ENCODE measurements at regions not wholly inside any gene's neighbourhood (a gene's known extent, or its start where the extent isn't known, plus 50 kb on each side); places are given as distances from the start of the nearest gene placed in this dataset.

DNA sequence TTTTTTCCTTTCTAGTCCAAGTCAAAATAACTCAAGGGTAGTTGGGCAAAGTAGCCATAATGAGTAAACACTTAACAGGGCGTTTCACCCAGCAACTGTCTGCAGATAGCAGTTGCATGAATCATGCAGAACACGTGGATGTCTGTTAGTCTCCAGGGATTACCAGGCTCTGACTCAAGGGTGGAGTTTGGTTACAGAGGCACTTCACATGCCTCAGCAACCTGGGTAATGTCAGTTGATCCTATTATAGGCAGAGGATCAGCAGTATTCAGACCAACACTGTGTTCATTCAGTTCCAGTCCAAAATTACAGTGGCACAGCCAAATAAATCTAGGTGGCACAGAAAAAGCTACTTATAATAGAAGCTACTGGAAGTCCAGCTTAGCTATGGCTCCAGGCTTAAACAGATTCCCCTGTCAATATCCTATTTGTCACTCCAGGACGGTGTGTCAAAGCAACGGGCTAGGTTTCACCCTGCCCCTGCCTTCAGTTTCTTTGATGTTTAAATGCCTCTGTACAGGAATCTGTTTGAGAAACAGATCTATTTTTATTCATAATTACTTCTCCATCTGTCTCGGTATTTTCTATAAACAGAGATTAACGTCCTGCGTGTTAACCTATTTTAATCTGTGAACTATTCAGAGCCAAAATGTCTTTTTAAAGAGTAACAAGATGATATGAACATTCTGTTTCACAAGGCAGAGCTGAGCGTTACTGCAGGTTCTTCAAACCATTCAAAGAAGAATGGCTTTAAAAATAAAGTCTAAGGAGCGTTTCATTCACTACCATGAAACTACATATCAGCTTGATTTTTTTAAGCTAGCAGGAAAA is 162.6 kb upstream of the AKR1E2 start:
- Histone ChIP-seq H3K36me3 (ENCODE audit: low read depth, missing control alignments) (no peaks in the 10 kb centered on the region), H3K27me3 (no peaks in the 10 kb centered on the region), H3K4me3 (no peak overlapping the region), H3K4me1 (peaks cover 8% of the 10 kb centered on the region), H3K9me3 (no peaks in the 10 kb centered on the region), H3K27ac (peak overlapping the region; percentile 7 to 86)
- intact Hi-C loops (cut with DNase I; ENCODE audit: low total_unique reads): no loop called here
- TF ChIP-seq POLR2A (IDR thresholded peaks at IDR 0.05): no peak
- TF ChIP-seq, protein P1, sequence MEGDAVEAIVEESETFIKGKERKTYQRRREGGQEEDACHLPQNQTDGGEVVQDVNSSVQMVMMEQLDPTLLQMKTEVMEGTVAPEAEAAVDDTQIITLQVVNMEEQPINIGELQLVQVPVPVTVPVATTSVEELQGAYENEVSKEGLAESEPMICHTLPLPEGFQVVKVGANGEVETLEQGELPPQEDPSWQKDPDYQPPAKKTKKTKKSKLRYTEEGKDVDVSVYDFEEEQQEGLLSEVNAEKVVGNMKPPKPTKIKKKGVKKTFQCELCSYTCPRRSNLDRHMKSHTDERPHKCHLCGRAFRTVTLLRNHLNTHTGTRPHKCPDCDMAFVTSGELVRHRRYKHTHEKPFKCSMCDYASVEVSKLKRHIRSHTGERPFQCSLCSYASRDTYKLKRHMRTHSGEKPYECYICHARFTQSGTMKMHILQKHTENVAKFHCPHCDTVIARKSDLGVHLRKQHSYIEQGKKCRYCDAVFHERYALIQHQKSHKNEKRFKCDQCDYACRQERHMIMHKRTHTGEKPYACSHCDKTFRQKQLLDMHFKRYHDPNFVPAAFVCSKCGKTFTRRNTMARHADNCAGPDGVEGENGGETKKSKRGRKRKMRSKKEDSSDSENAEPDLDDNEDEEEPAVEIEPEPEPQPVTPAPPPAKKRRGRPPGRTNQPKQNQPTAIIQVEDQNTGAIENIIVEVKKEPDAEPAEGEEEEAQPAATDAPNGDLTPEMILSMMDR (IDR thresholded peaks at IDR 0.05): no peak
- peak; percentile 59 for DNase-seq
- WGBS, 2 donors: 34 to 36% methylated on average over 9 of the region's 9 CpGs

DNA sequence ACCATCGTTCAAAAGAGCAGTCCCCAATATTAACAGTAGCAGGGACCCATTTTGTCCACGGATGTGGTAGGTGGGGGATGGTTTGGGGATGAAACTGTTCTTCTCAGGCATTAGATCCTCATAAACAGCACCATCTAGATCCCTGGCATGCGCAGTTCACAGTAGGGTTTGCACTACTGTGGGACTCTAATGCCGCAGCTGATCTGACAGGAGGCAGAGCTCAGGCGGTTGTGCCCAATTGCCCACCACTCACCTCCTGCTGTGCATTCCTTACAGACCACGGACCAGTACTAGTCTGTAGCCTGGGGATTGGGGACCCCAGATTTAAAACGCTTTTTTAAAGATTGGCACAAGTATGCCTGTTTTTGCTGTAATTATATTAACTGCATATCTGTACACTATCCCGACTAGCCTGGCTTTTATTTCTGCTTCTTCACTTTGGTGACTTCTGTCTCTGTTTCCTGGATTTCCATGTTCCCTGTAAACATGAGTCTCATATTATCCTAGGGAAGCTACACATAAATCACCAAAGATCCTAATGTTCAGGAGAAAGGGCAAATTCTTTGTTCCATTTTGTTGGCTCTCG is 163.3 kb upstream of the AKR1E2 start:
- peak overlapping the region in 1 of 2 donors; percentile 86 for H3K27ac ChIP-seq

DNA sequence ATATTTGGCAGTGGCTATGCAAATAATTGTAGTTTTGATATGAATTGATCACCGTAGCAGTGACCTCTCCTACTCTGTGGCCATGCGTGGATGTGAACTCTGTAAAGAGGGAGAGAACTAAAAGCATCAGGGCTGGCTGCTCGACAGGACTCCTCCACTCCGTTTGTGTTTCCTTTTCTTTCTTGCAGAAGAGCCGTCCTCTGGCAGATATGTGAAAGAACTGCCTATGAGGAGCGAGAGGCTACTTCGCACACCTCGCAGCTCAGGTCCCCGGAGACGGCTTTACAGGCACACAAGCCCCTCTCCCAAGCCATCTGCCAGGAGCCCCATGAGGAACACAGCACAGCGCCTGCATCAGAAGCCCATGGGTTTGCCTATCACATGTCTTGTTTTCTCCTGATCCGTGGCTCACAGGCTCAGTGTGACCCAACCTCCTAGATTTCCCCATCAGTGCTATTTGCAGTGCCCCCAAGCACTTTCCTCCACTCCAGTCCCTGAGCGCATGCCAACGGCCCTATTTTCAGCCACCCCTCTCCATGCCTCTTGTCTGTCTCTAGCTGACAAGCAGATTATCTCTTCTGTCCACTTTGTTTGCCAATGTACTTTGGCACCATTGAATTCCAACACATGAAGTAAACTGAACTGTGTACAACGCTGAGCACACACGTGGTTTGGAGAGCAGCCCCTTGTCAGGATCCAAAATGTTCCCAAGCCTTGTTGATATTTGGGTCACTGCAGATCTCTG is 164.3 kb upstream of the AKR1E2 start:
- H3K9me3 ChIP-seq: no peaks in the 10 kb centered on the region
- intact Hi-C loops (cut with DNase I; ENCODE audit: low total_unique reads): no loop called here
- H3K27me3 ChIP-seq: no peaks in the 10 kb centered on the region
- H3K4me1 ChIP-seq: peaks cover 8% of the 10 kb centered on the region
- H3K4me3 ChIP-seq: no peak overlapping the region
- TF ChIP-seq, protein P1 (IDR thresholded peaks at IDR 0.05): no peak
- no peak for TF ChIP-seq POLR2A (IDR thresholded peaks at IDR 0.05)
- peak overlapping the region in 1 of 2 donors; percentile 86 for H3K27ac ChIP-seq
- 52 to 54% methylated on average over 16 of the region's 16 CpGs for WGBS, 2 donors
- peak; percentile 51 for DNase-seq
- H3K36me3 ChIP-seq (ENCODE audit: low read depth, missing control alignments): no peaks in the 10 kb centered on the region

More for the DNA sequence above, 163.3 kb upstream of the AKR1E2 start:
- no peaks in the 10 kb centered on the region for H3K36me3 ChIP-seq (ENCODE audit: low read depth, missing control alignments)
- 56 to 58% methylated on average over 9 of the region's 9 CpGs for WGBS, 2 donors
- H3K4me1 ChIP-seq: peaks cover 8% of the 10 kb centered on the region
- H3K9me3 ChIP-seq: no peaks in the 10 kb centered on the region
- H3K27me3 ChIP-seq: no peaks in the 10 kb centered on the region
- intact Hi-C loops (cut with DNase I; ENCODE audit: low total_unique reads): no loop called here
- DNase-seq: no peak
- H3K4me3 ChIP-seq: no peak overlapping the region
- TF ChIP-seq, protein P1 (IDR thresholded peaks at IDR 0.05): no peak
- no peak for TF ChIP-seq POLR2A (IDR thresholded peaks at IDR 0.05)

DNA sequence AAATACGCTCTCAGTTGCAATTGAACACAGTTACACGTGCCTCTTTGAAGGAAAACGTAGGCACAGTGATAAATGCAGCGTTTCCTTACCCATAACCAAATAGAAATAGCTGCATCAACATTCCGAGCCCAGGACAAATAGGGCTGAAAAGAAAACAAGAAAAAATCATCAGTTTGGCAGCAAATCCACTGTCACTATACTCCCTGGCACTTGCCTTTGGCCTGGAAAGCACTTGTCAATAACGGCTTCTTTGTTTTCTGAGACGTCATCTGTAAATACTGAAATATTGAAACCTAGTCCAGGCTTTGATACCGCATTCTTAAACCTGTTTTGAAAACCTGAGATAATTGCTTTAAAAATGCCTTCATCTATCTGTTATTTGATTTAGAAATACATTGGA is 167.2 kb upstream of the AKR1E2 start:
- H3K27me3 ChIP-seq: no peaks in the 10 kb centered on the region
- no peaks in the 10 kb centered on the region for H3K36me3 ChIP-seq (ENCODE audit: low read depth, missing control alignments)
- peaks cover 8% of the 10 kb centered on the region for H3K4me1 ChIP-seq
- H3K27ac ChIP-seq: no peak overlapping the region
- TF ChIP-seq, protein P1 (IDR thresholded peaks at IDR 0.05): no peak
- TF ChIP-seq POLR2A (IDR thresholded peaks at IDR 0.05): no peak
- no peak for DNase-seq
- intact Hi-C loops (cut with DNase I; ENCODE audit: low total_unique reads): no loop called here
- no peaks in the 10 kb centered on the region for H3K9me3 ChIP-seq
- no peak overlapping the region for H3K4me3 ChIP-seq
- 81 to 87% methylated on average over 8 of the region's 8 CpGs for WGBS, 2 donors

All from testis (tissue), 2 donors.